ENCODE measurements at regions not wholly inside any gene's neighbourhood (a gene's known extent, or its start where the extent isn't known, plus 50 kb on each side); places are given as distances from the start of the nearest gene placed in this dataset.

DNA sequence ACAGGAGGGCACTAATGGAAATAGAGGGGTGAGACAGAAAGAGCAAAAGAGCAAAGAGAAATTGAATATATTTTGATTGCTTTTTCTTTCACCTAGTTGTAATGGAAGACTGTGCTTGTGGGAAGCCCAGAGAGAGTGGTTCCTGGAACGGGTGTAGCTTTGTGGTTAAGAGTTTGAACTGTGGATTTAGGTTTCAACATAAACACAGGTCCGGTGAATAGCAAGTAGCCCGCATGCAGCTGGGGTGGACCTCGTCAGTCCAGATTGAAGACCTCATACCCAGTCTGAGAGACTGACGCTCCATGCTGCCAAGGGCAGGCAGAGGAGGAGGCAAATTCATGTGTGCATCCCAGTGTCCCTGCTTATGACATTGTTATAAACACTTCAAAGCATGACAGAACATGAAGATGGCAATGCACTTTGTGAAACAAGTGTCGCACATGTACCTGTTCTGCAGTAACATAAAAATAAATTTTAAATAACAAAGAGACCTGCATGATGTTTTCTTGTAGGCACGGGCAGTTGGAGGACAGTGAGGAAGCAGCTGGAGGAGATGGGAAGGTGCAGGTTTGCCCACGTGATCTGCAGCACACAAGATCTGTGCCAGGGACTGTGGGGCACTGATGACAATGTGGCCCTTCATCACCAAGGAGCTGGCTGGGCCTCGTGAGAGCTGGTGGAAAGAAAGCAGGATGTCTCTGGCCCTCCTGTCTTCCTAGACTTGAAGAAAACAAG lies 220.5 kb upstream of the SSTR4 start:
- Mint-ChIP-seq H3K27ac (no peak overlapping the region), H3K4me1 (peaks cover 0 to 12% of the 10 kb centered on the region in 2 experiments; a peak in 2 of 4 replicates), H3K9me3 (peaks cover 0 to 4% of the 10 kb centered on the region in 2 experiments; a peak in 2 of 5 replicates), H3K4me3 (no peak overlapping the region), H3K36me3 (ENCODE audit: insufficient read depth in 1 of 3, low read depth in 3 of 3) (no peaks in the 10 kb centered on the region), H3K27me3 (ENCODE audit: low read depth) (peaks cover 4% of the 10 kb centered on the region)
- H2BK120ac ChIP-seq (ENCODE audit: low read depth, low read length, poor library complexity, severe bottlenecking) = no peak overlapping the region
- H3K27ac ChIP-seq (ENCODE audit: insufficient read length, low read depth, low read length) = no peak overlapping the region
- no peak overlapping the region for H4K91ac ChIP-seq (ENCODE audit: insufficient read length, low read depth, low read length)
- no peak overlapping the region for H3K14ac ChIP-seq (ENCODE audit: insufficient read depth, low read length)
- H3K56ac ChIP-seq (ENCODE audit: insufficient read length, low read depth, low read length) = no peak overlapping the region
- no peak for DNase-seq
- H3K4ac ChIP-seq (ENCODE audit: low read depth, low read length) = no peak overlapping the region
- H2BK12ac ChIP-seq (ENCODE audit: insufficient read length, low read depth, low read length) = no peak overlapping the region
- no peak overlapping the region for H4K8ac ChIP-seq (replicated peaks; ENCODE audit: insufficient read length, low read depth, low read length)
- no peaks in the 10 kb centered on the region for H3K79me1 ChIP-seq (ENCODE audit: insufficient read depth, low read depth, low read length, poor library complexity, severe bottlenecking)
- H3K9ac ChIP-seq (ENCODE audit: extremely low read depth, insufficient read length, low read length) = no peak overlapping the region
- H3K4me1 ChIP-seq (ENCODE audit: insufficient read depth, low read length) = peaks cover 3% of the 10 kb centered on the region; the same call in 1 of the 2 replicates
- no peaks in the 10 kb centered on the region for H3K9me3 ChIP-seq (ENCODE audit: control insufficient read depth, low read depth, low read length)
- no peak overlapping the region for H2BK15ac ChIP-seq (ENCODE audit: low read depth, low read length)
- H3K23me2 ChIP-seq (ENCODE audit: insufficient read length, low read depth, low read length, poor library complexity, severe bottlenecking) = no peaks in the 10 kb centered on the region
- H3T11ph ChIP-seq (ENCODE audit: low read length) = no peak overlapping the region
- no peak overlapping the region for H3K4me2 ChIP-seq (ENCODE audit: insufficient read depth, insufficient read length, low read length)
- TF ChIP-seq, protein P1, sequence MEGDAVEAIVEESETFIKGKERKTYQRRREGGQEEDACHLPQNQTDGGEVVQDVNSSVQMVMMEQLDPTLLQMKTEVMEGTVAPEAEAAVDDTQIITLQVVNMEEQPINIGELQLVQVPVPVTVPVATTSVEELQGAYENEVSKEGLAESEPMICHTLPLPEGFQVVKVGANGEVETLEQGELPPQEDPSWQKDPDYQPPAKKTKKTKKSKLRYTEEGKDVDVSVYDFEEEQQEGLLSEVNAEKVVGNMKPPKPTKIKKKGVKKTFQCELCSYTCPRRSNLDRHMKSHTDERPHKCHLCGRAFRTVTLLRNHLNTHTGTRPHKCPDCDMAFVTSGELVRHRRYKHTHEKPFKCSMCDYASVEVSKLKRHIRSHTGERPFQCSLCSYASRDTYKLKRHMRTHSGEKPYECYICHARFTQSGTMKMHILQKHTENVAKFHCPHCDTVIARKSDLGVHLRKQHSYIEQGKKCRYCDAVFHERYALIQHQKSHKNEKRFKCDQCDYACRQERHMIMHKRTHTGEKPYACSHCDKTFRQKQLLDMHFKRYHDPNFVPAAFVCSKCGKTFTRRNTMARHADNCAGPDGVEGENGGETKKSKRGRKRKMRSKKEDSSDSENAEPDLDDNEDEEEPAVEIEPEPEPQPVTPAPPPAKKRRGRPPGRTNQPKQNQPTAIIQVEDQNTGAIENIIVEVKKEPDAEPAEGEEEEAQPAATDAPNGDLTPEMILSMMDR (conservative IDR thresholded peaks at IDR 0.05) = no peak
- H2AFZ ChIP-seq (ENCODE audit: low read length) = no peak overlapping the region
- WGBS (ENCODE audit: extremely low coverage, insufficient read length, low lambda C conversion rate) = no CpG with 5 or more reads among the region's 9 CpGs
- H2AK5ac ChIP-seq (ENCODE audit: insufficient read length, low read length) = no peak overlapping the region
- no peak overlapping the region for H2BK20ac ChIP-seq (ENCODE audit: low read depth, low read length, poor library complexity, severe bottlenecking)
- no peak overlapping the region for H3K23ac ChIP-seq (ENCODE audit: insufficient read length, low read depth, low read length)
- H4K5ac ChIP-seq (ENCODE audit: insufficient read length, low read depth, low read length) = no peak overlapping the region
- no peaks in the 10 kb centered on the region for H3K27me3 ChIP-seq (ENCODE audit: insufficient read depth, low read length)
- H3K18ac ChIP-seq (ENCODE audit: insufficient read length, low read depth, low read length) = no peak overlapping the region
- H2BK5ac ChIP-seq (ENCODE audit: insufficient read length, low read length) = no peak overlapping the region
- H4K20me1 ChIP-seq (ENCODE audit: control insufficient read depth, insufficient read depth, insufficient read length) = no peaks in the 10 kb centered on the region
- H3K79me2 ChIP-seq (ENCODE audit: insufficient read depth, low read length) = no peaks in the 10 kb centered on the region
